Activated T-cell treated with anti-CD3 and anti-CD28 coated beads, Interleukin-2, amount 50 U/mL, for 1 hour (primary cell): ENCODE measurements at regions not wholly inside any gene's neighbourhood (a gene's known extent, or its start where the extent isn't known, plus 50 kb on each side); places are given as distances from the start of the nearest gene placed in this dataset.

Experiments used
- DNase-seq: peaks from one replicate; pipeline ENCODE4 v3.0.0-alpha.2; 2020

DNA sequence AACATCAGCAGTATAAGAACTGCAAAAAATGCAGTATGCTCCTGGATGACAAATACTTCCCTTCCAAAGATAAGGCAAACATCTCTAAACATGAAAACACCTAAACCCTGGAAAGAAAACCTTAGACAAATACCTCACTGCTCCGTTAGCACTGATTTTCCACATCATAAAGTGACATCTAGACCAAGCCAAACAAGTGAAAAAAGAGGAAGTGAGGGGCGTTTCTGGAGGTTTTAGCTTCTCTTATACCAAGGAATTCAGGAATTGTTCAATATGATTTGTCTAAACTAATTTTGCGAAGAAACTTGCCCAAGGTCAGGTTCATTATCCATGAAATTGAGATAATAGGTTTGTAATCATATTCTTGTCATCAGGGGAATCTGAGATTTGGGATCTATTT lies 279.7 kb downstream of the ADRA2A start:
- no peak for DNase-seq

DNA sequence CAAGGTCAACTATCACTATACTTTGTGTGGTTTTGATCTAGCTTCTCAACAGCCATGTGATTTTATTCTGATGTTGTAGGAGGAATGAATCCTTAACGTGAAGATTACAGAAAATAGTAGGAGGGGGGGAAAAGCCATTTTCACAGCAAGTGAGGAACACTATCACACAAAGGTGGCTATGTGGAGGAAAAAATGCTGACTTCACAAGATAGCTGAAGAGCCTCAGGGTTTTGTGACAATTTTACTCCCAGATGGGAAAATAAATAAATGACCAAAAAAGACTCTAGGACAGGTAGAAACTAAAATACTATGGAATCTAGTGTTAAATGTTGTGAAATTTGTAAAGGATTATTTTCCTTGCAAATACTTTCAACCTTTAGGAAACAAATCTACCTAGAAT lies 281.0 kb downstream of the ADRA2A start:
- DNase-seq, result no peak

DNA sequence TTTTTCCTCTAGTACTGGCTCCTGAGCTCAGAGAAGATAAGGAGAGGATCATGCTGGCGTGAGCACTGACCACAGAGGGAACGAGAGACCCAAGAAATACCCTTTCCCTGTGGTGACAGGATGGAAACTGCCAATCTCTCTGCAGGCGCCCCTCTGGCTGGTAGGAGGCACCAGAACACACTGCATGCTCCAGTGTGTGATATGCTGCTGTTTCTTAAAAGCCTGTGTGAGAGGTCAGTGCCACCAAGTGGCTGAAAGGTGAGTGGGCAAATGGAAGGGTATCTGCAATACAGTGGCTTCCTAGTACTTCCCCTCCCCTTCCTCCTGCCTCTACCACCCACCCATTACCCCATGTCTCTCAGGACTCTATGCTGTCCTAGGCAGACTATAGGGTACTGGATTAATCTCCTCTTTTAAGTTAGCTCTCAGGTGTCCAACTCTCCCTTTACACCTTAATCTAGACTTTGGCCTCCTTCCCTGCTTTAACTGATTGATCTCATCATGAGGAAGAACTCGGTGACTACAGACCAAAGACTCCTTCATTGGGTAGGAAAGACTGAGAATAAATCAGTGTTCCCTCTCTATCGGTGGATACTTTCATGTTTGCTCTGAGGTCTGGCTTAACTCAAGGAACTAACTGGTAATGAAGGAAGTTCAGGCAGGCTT lies 283.6 kb downstream of the ADRA2A start:
- DNase-seq, result no peak

DNA sequence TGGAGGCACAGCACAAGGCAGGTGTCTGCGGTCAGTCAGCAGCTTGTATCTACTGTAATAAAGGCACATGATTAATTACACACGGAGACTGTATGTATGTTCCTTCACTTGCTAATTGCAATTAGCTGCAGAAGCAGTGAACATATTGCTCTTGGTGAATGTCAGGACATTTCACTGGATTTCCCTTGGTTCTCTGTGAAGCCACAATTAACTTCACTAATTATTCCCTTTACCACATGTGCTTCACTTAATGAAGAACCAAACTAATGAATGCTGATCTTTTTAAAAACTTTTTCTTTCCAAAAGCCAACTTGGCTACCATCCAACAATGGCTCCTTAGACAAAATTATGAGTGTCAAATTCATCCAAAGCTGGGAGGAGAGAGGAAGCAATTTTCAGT lies 290.7 kb downstream of the ADRA2A start:
- no peak for DNase-seq

DNA sequence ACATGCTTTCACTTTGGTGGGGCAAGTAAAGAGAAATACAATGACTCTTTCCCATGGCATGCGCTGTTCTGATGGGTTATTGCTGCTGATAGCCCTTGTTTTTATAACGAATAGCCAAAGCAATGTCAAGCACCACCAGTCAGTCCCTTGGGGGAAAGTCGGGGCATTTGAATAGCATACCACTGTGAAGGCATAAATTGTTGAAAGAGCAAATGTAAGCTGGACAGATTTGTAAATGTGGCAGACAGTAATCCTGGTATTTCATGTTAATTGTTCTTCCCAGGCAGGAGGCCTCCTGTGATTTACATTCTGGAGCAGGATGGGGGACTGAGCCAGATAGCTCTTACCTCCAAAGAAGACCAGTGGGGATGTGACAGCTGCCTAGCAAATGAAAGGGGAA lies 293.3 kb downstream of the ADRA2A start:
- DNase-seq, result no peak

DNA sequence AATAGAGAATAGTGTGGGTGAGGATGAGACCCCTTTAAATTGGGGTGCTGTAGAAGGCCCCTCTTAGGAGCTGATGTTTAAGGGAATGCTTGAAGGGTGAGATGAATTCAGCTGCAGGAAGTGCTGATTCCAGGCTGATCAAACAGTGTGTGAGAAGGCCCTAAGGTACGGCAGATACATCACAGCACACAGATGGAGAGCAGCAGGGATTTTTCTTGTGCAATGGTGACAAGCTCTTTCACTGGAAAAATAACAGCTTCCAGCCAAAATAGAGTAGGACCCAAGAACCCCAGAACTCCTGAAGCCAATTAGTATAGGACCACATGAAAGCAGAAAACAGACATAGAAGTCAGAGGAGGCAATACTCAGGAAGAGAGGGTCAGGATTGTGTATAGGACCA lies 296.9 kb downstream of the ADRA2A start:
- no peak for DNase-seq

DNA sequence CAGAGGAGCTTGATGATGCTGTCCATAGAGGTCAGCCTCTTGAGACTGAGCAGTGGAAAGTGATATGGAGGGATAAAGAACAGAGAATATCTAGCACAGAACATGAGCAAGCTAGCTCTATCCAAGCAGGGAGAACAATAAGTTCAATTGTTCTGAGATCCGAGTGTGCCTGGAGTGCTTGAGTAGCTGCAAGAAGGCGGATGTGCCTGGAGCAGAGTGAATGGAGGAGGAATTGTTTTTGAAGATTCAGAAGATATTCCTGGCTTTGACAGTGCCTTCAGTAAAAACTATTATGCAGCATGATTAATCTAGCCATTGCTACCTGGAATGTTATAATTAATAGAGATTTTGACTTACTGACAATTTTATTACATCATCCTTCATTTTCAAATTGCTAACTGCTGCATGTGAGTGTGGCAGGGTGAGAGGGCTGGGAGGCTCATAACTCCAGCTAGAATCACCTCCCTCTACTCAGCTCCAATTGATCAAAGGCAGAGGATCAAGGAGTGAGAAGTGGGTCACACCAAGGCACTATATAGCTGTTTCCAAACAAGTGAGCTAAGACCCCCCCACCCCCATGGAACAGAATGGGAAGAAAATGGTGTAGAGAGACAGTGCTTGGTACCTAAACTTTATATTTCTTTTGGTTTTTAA lies 302.8 kb downstream of the ADRA2A start:
- DNase-seq, result no peak

DNA sequence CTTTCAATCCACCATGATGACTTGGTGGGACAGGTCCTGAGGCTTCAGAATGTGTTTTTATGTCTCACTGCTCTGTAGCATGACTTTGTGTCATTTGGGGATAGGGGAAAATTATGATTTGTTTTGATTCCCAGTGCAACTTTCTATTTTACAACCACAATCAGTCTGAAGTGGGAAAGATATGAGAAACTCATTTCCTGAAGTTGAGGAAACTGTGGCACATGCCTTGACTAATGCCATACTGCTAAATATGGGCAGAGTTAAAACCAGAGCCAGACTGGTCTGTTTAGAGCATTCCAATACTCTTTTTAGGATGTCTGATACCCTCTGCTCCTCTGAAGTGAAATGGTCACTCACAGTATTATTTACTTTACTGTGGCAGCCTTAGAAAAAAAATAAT lies 307.7 kb downstream of the ADRA2A start:
- DNase-seq, result no peak

DNA sequence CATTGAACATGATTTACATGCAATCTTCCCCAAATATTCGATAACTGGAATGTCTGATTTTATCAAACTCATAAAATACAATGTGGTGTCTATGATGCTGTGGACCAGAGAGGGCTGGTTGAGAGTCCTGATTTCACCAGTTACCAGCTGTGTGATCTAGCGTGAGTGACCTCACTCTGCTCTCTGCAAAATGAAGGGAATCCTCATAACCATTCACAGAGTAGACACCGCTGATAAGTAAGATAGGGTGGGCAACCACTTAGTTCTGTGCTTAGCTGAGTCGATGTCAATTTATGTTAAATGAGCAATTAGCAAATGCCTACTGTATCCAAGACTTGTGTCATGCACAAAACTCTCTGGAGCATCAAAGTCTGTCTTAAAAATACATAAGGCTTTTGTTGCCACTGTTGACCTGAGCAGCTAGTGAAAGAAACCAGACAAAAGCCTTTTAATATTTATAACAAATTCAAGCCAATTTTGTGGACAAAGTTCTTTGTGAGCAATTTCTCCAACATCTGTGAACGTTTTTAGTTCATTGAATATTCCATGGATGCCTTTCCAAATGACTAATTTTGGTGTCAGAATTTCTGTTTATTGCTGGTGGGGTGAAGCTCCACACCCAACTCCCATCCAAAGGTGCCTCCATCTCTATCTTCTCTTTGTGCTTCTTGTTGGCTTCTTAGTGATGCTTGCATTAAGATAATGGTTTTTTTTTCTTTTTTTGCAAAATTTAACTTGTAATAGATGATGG lies 314.2 kb downstream of the ADRA2A start:
- no peak for DNase-seq

DNA sequence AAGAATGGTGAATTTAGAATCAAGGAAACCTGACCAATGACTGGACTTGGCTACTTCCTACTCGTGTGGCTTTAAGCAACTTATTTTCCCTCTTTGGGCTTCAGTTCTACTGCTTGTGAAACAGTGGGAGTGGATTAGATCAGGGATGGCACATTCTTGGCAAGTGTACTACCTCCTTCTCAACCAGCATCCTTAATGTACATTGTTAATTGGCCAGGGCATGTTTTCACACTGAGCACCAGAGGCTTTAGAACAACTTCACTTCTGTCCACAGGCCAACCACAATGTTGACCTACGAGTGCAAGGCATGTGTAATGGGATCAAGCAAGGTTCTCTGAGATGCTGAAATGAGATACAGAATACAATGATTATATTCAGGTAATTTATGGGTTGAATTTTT lies 315.3 kb downstream of the ADRA2A start:
- no peak for DNase-seq

DNA sequence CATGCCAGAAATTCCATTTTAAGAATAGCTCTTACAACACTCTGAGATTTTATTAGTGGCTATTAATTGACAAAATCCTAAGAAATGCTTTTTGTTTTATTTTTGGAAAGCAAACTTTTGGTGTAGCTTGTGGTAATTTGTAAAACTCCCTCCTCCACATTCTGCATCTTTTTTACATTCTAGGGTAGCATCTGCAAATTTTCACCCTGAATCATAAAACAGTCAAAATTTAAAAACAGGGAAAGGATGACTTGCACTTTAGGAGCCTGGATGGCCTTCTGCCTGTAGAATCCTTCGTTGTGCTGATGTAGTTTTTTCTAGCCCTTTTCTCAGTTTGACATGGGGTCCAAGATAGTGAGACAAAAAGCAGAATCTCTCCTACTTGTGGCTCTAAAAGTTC lies 316.1 kb downstream of the ADRA2A start:
- no peak for DNase-seq

DNA sequence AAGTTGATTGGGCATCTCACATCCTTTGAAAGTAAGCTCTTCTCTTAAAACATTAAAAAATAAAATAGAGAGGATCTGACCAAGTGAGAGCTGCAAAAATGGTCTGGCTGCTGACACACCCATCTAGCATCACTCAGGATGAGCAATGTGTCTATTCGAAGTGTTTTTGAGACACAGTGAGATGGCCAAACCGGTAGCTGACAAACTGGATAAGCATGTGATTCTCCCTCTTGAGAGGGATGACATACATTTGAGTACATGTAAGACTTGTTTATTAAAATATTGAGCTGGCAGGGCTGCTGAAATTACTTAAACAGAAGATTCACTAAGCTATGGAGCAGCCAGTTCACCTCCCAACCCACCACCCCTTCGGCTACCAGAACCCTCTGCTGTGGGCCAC lies 333.9 kb downstream of the ADRA2A start:
- no peak for DNase-seq

DNA sequence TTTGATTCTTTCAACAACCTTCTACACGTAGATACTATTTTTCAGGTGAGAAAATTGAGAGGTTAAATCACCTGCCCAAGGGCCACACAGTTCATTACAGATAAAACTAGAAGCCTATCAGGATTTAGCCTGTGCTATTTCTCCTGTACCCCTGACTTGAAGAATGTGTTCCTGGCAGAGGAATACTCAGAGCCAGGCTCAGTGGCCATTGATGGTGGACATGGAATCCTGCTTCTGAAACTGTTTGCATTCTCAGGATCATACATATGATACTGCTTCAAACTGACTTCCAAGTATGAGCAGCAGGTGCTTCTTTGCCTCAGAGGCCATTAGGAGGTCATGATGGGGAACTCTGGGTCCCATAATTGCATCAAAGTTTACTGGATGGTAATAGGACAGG lies 348.6 kb downstream of the ADRA2A start:
- DNase-seq, result no peak

DNA sequence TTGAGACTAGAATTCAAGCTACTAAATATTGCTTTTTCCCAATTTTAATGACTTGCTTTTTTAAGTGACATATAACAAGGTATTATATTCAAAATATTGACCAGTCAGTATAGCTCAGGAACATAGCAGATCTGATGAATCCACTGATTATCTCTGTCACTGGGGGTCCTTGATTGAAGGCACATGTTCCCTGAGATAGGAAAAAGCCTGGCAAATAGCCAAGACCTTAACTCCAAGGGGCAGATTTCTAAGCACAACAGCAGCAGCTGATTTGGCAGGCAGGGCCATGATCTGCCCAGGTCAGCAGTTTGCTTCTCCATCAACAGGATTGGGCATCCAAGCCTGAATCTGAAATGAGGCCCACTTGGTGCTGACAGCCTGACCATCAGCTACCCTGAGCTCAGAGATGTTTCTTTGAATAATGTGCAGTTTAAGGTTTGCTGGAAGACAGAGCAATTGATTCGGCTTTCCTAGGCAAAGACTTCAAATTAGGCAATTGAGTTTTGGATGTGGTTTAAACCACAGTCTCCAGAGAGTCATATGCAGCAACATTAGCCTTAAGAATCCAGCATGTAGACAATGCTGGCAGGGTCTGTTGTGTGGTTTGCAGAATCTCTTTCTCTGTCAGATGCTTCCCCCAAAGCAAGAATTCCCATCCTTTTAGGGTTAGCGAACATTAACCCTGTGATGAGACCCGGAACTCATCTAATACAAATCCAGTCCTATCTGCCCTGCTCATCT lies 352.6 kb downstream of the ADRA2A start:
- DNase-seq, result no peak

DNA sequence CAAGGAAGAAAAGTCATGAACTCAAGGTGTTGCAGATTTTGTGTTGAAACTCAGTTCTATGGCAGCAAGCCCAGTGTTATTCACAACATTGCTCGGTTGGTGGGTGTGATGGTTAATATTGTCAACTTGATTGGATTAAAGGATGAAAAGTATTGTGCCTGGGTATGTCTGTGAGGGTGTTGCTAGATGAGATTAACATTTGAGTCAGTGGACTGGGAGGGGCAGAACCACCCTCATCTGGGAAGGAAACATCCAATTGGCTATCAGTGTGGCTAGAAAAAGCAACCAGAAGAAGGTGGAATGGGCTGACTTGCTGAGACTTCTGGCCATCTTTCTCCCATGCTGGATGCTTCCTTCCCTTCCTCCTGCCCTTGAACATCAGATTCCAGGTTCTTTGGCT lies 353.2 kb downstream of the ADRA2A start:
- no peak for DNase-seq

DNA sequence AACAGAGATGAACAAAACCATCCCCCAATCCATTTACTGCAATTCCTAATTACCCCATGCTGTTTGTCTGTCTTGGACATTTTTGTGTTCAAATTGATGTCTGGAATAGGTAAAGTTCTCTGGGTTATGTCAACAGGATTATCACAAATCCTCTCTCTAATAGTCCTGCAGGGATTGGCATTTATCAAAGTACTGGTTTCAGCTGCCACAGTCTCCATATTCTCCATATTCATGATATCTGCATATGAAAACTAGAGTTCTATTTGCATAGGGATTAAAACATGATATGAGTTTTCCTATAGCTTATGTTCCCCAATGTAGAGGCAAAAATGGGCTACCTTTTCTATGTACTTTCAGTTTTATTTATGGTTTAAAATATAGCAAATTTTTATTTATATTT lies 355.8 kb downstream of the ADRA2A start:
- no peak for DNase-seq

DNA sequence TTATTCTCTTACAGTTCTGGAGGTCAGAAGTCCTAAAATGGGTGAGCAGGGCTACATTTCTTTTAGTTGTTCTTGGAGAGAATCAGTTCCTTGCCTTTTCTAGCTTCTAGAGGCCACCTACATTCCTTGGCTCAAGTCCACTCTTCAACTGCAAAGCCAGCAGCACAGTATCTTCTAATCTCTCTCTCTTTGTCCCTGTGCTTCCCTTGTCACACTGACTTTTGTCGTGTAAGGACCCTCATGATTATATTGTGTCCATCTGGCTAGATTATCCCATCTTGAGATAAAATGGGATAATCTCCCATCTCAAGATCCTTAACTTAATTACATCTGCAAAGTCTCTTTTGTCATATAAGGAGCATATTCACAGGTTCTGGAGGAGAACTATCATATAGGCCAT lies 359.0 kb downstream of the ADRA2A start:
- no peak for DNase-seq

DNA sequence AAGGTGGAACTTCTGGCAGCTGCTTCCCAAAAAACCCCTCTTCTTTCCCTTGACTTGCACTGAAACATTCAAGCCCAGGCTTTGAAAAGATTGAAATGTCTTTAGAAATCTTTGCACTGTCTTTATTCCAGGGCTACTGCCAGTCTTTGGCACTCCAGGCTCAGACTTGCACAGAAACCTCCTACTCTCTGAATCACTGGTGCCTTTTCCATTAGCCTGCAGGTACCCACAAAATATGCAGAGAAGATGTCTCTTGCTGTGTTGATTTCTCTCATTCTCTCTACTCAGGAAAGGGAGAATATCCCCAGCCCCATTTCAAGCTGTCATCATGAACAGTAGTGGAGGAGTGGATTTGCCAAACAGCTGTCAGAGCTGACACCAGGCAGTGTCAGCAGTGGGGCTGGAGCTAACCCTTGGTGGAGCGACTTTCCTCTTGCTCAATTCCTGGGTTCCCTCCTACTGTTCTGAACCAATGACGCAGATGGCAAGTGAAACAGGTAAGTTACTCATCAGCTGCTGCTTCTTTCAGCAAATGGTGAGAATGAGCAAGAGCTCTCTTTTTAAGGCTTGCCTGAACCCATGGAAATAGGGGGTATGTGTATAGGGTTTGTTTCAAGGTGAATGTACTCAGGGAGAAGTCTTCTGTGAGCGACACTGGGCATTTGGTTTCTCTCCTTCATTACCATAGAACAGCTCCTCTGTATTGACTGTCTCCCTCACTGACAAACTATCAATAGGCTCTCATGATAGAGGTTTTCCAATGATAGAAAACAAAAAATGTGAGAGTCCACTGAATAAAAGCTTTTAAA lies 362.4 kb downstream of the ADRA2A start:
- DNase-seq, result no peak

DNA sequence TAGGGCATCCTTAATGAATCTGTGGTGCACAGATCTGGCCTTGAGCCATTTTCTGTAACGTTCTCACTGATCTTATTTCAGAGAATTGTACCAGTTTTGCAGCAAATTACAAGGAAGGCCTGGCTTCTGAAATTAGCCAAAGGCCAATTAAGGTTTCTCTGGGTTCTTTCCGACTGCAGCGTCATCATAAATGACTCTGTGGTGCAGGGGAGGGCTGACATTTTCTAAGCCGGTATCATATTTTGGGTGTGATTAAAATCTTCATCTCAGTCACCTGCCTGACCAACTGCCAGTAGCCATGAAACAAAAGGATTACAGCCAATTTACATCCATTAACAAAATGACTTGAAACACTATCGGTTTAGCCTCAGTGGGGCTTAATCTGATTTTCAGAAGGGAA lies 363.7 kb downstream of the ADRA2A start:
- DNase-seq, result no peak

DNA sequence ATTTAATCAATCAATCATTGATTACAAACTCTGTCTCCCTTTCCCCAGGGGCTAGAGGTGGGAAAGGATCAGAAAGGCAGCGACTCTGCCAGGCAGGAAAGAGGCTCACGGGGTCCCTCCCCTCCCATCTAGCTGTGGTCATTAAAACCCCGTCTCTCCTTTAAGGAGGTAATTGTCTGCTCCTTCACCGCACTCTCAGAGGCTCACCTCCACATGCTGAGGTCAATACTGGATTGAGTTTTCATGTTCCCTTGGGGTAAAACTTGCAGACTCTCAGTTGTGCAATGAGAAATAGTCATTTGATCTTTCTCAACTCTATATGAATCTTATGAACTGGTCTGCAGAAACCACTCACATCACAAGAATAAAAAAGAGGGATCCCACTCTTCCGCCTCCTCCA lies 368.8 kb downstream of the ADRA2A start:
- DNase-seq, result no peak

DNA sequence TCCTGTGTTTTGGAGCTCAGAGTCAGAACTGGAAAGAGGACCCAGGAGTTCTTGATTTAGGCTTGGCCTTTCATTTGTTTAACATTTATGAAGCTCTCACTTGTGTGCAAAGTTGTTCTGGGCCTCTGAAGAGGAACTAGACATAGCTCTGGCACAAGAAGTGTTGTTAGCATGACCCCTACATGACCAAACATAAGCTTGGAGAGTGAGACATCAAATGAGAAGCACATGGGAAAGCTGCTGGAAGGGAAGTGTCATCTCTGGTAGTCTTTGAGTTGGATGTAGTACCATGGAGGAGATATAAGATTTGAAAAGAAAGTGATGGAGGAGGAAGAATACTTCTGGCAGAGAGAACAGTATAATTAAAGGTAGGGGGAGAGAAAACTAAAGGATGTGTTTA lies 370.1 kb downstream of the ADRA2A start:
- DNase-seq, result no peak

DNA sequence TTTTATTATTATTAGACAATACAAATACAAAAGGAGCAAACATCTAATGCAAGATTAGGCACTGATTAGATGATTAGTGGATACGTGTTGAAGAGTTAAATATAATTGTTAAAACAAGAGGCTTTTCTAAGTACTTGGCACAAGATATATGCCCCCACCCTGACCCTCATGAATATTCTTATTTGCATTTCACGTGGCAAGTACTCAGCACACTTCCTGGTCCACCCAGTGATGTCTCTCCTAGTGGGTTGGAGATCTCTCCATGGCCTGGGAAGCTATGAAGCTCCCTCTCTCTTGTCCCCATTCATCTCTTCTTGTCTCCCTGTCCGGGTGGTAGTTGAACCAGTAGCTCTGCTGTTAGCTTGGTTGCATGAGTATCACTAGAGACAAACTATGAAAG lies 375.3 kb downstream of the ADRA2A start:
- no peak for DNase-seq
